ENCODE measurements at regions not wholly inside any gene's neighbourhood (a gene's known extent, or its start where the extent isn't known, plus 50 kb on each side); places are given as distances from the start of the nearest gene placed in this dataset.

DNA sequence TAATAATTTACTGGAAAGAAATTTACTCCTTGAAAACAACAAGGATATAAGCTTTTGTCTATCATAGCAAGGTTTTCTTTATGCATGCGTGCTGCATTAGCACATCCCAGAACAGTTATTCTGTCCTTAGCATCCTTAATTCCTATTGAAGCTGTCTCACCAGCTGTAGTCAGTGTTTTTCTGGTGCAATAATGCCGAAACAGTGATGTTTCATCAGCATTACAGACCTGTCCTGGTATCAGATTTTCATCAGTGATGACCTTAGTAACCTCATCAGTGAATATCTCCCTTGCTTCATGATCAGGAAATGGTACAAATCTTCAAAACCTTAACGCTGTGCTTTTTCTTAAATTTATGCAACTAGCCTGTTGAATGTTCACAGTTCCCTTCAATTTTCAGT lies 264.7 kb upstream of the STARD13 start:
- no peak overlapping the region for H3K4me2 ChIP-seq (ENCODE audit: low read depth, low read length)
- H2AFZ ChIP-seq (replicated peaks; ENCODE audit: low read length, poor library complexity): no peak overlapping the region
- no peak overlapping the region for H3K18ac ChIP-seq (ENCODE audit: low read depth, low read length)
- H3K4me1 ChIP-seq (ENCODE audit: control insufficient read depth, insufficient read depth, low read length): peaks cover 4% of the 10 kb centered on the region
- H4K5ac ChIP-seq (ENCODE audit: low read depth, low read length): no peak overlapping the region
- H3K9me3 ChIP-seq (ENCODE audit: control insufficient read depth, insufficient read depth, low read length): no peaks in the 10 kb centered on the region
- H3K27me3 ChIP-seq (ENCODE audit: control insufficient read depth, insufficient read depth, low read length): no peaks in the 10 kb centered on the region
- no peak overlapping the region for H3K4ac ChIP-seq (ENCODE audit: low read depth, low read length)
- 100% methylated on average over 1 of the region's 3 CpGs; no CpG with 5 or more reads in 1 of the 2 experiments for WGBS, 2 experiments (ENCODE audit: extremely low coverage in 2 of 2, insufficient read length in 1 of 2)
- ATAC-seq (ENCODE audit: low read depth) (no peak), DNase-seq (no peak)
- intact Hi-C loops (cut with micrococcal nuclease) (loop anchor here (10.0 kb wide), 1 partner anchor 1615 kb away; no protein-coding TSS in a partner anchor), dilution Hi-C loops (cut with HindIII; ENCODE audit: low sequenced_read_pairs, unreplicated experiment) (no loop called here), in situ Hi-C loops (cut with MboI; ENCODE audit: low sequenced_read_pairs) (loop anchor here (25.0 kb wide), 1 partner anchor 1612 kb away; no protein-coding TSS in a partner anchor)
- ChIA-PET CTCF (no interaction called here), POLR2A (ENCODE audit: unreplicated experiment) (no interaction called here)
- no peak overlapping the region for H4K91ac ChIP-seq (ENCODE audit: insufficient read depth, low read depth, low read length)
- H3K14ac ChIP-seq (replicated peaks; ENCODE audit: low read depth, low read length): no peak overlapping the region
- no peak overlapping the region for H2AK5ac ChIP-seq (ENCODE audit: low read depth, low read length)
- H4K20me1 ChIP-seq (ENCODE audit: insufficient read depth, low read length): no peaks in the 10 kb centered on the region
- H2BK20ac ChIP-seq (ENCODE audit: low read depth, low read length): no peak overlapping the region
- no peak for TF ChIP-seq CHD1 (IDR thresholded peaks at IDR 0.05; ENCODE audit: low read depth, low read length)
- no peak overlapping the region for H3K23ac ChIP-seq (ENCODE audit: low read depth, low read length)
- H2BK5ac ChIP-seq (ENCODE audit: low read depth, low read length, poor library complexity, severe bottlenecking): no peak overlapping the region
- H3K79me1 ChIP-seq (ENCODE audit: low read depth in 1 of 2, low read length in 2 of 2): no peaks in the 10 kb centered on the region
- H3K4me3 ChIP-seq (ENCODE audit: insufficient read depth, low read depth, low read length): no peak overlapping the region
- no peak overlapping the region for H4K8ac ChIP-seq (ENCODE audit: low read depth in 2 of 2, low read length in 2 of 2)
- no peak overlapping the region for H3K9ac ChIP-seq (ENCODE audit: low read depth, low read length)
- no peak overlapping the region for H3K56ac ChIP-seq (ENCODE audit: extremely low read depth, insufficient read depth, low read length)
- no peaks in the 10 kb centered on the region for H3K36me3 ChIP-seq (ENCODE audit: control insufficient read depth, insufficient read depth, low read length)
- BruUV-seq (replicated peaks): no TSS peak
- no peak overlapping the region for H3K27ac ChIP-seq (ENCODE audit: insufficient read depth, low read length)
- no peak overlapping the region for H2BK15ac ChIP-seq (ENCODE audit: low read depth, low read length)
- H2AK9ac ChIP-seq (replicated peaks; ENCODE audit: low read depth, low read length, poor library complexity): no peak overlapping the region
- no peaks in the 10 kb centered on the region for H3K9me1 ChIP-seq (ENCODE audit: insufficient read depth, low read length)
- no peak overlapping the region for H2BK120ac ChIP-seq (ENCODE audit: low read depth, low read length)

All from IMR-90 (cell line).